ENCODE measurements at regions not wholly inside any gene's neighbourhood (a gene's known extent, or its start where the extent isn't known, plus 50 kb on each side); places are given as distances from the start of the nearest gene placed in this dataset.
"Not testable (repeated sequence)": the region's sequence is repeated elsewhere in the genome, so short reads cannot be mapped to it uniquely, and the experiment has no call there.

DNA sequence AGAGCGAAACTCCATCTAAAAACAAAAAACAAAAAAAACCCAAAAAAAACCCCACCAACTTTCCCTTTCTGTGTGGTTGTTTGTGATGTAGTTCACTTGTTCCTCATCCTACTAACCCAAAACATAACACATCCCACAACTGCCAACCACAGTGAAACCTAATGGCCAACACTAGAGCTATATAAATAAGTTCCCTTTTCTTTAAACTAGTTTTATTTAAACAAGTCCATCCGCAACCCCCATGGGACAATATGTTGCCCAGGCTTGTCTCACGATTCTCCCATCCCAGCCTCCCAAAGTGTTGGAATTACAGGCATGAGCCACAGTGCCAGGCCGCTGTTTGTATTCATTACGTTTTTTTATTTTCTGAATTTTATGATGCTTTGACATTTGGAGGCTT, 71.2 kb upstream of the ADGRE5 start:
- in situ Hi-C loops (cut with MboI; ENCODE audit: low pct_ligation_motif_present in 1 of 4, low pct_unique_long_range_greater_than_20kb in 1 of 4, low sequenced_read_pairs in 3 of 4): no loop called here

GRCh38 chr19:14305706-14306105, 75.5 kb upstream of the ADGRE5 start:
- H3K4me3 ChIP-seq: no peak overlapping the region
- H3K27me3 ChIP-seq: peaks cover 7% of the 10 kb centered on the region
- no peaks in the 10 kb centered on the region for H3K9me3 ChIP-seq
- intact Hi-C loops (cut with DNase I; ENCODE audit: low total_unique reads): no loop called here
- no peak overlapping the region for H3K27ac ChIP-seq
- in situ Hi-C loops (cut with MboI; ENCODE audit: low pct_ligation_motif_present in 1 of 4, low pct_unique_long_range_greater_than_20kb in 1 of 4, low sequenced_read_pairs in 3 of 4): no loop called here
- TF ChIP-seq EP300 (IDR thresholded peaks at IDR 0.05; ENCODE audit: low read depth) (no peak), CTCF (IDR thresholded peaks at IDR 0.05) (no peak), POLR2AphosphoS5 (IDR thresholded peaks at IDR 0.05) (no peak), POLR2A (IDR thresholded peaks at IDR 0.05) (no peak)
- H3K4me1 ChIP-seq: no peaks in the 10 kb centered on the region
- no peak for DNase-seq
- H3K36me3 ChIP-seq: no peaks in the 10 kb centered on the region
- WGBS, 2 donors (ENCODE audit: low coverage in 1 of 2): 65 to 71% methylated on average over 6 of the region's 6 CpGs

More for the DNA sequence above, 71.2 kb upstream of the ADGRE5 start:
- no peaks in the 10 kb centered on the region for H3K36me3 ChIP-seq
- no peaks in the 10 kb centered on the region for H3K4me1 ChIP-seq
- no peak overlapping the region for H3K4me3 ChIP-seq
- TF ChIP-seq EP300 (IDR thresholded peaks at IDR 0.05; ENCODE audit: low read depth) (no peak), POLR2A (IDR thresholded peaks at IDR 0.05) (no peak), POLR2AphosphoS5 (IDR thresholded peaks at IDR 0.05) (no peak), CTCF (IDR thresholded peaks at IDR 0.05) (no peak)
- H3K9me3 ChIP-seq: no peaks in the 10 kb centered on the region
- intact Hi-C loops (cut with DNase I; ENCODE audit: low total_unique reads): no loop called here
- no peak for DNase-seq
- H3K27ac ChIP-seq: no peak overlapping the region
- H3K27me3 ChIP-seq: peaks cover 4% of the 10 kb centered on the region
- WGBS, 2 donors (ENCODE audit: low coverage in 1 of 2): 33 to 59% methylated on average over 2 to 5 of the region's 5 CpGs

- no peak for DNase-seq
- TF ChIP-seq CTCF (IDR thresholded peaks at IDR 0.05): no peak
- no peak for TF ChIP-seq EP300 (IDR thresholded peaks at IDR 0.05; ENCODE audit: low read depth)
- no peak for TF ChIP-seq POLR2A (IDR thresholded peaks at IDR 0.05)
- no peak for TF ChIP-seq POLR2AphosphoS5 (IDR thresholded peaks at IDR 0.05)
- in situ Hi-C loops (cut with MboI; ENCODE audit: low pct_ligation_motif_present in 1 of 4, low pct_unique_long_range_greater_than_20kb in 1 of 4, low sequenced_read_pairs in 3 of 4) (no loop called here), intact Hi-C loops (cut with DNase I; ENCODE audit: low total_unique reads) (no loop called here)
- WGBS, 2 donors (ENCODE audit: low coverage in 1 of 2): 78% methylated on average over 6 of the region's 6 CpGs; no CpG with 5 or more reads in 1 of the 2 donors
- no peak overlapping the region for H3K27ac ChIP-seq
- H3K4me3 ChIP-seq: no peak overlapping the region
- no peaks in the 10 kb centered on the region for H3K9me3 ChIP-seq
- H3K36me3 ChIP-seq: no peaks in the 10 kb centered on the region
- H3K27me3 ChIP-seq: peaks cover 7% of the 10 kb centered on the region
- H3K4me1 ChIP-seq: no peaks in the 10 kb centered on the region
These were observed 80.1 kb upstream of the ADGRE5 start for GRCh38 chr19:14301150-14301549.

- in situ Hi-C loops (cut with MboI; ENCODE audit: low pct_ligation_motif_present in 1 of 4, low pct_unique_long_range_greater_than_20kb in 1 of 4, low sequenced_read_pairs in 3 of 4) (no loop called here), intact Hi-C loops (cut with DNase I; ENCODE audit: low total_unique reads) (no loop called here)
- TF ChIP-seq CTCF (IDR thresholded peaks at IDR 0.05) (no peak), POLR2A (IDR thresholded peaks at IDR 0.05) (no peak), EP300 (IDR thresholded peaks at IDR 0.05; ENCODE audit: low read depth) (no peak), POLR2AphosphoS5 (IDR thresholded peaks at IDR 0.05) (no peak)
- Histone ChIP-seq H3K27me3 (peaks cover 3% of the 10 kb centered on the region), H3K4me1 (no peaks in the 10 kb centered on the region), H3K27ac (no peak overlapping the region), H3K36me3 (no peaks in the 10 kb centered on the region), H3K9me3 (no peaks in the 10 kb centered on the region), H3K4me3 (no peak overlapping the region)
- peak; percentile 10 for DNase-seq
- WGBS, 2 donors (ENCODE audit: low coverage in 1 of 2): 38% methylated on average over 6 of the region's 6 CpGs; no CpG with 5 or more reads in 1 of the 2 donors
These were observed 80.9 kb upstream of the ADGRE5 start for GRCh38 chr19:14300303-14300702.

DNA sequence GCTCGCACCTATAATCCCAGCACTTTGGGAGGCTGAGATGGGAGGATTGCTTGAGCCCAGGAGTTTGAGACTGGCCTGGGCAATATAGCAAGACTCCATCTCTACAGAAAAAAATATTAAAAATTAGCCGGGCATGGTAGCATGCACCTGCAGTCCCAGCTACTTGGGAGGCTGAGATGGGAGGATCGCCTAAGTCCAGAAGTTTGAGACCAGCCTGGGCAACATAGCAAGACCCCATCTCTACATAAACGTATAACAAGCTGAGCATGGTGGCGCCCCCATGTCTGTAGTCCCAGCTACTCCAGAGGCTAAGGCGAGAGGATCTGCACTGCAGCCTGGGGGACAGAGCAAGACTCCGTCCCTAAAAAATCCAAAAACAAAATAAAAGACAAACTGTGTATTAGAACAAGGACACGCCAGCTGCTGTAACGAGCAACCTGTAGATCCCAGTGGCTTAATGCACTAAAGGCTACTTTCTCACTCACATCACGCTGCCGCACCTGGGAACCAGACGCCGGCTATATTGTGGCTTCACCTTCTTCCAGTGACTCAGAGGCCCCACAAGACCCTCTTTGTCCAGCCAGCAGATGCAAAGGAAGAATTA, 81.9 kb upstream of the ADGRE5 start:
- DNase-seq; H3K27ac ChIP-seq; H3K4me1 ChIP-seq; H3K4me3 ChIP-seq; H3K27me3 ChIP-seq; in situ Hi-C loops (cut with MboI; ENCODE audit: low pct_ligation_motif_present in 1 of 4, low pct_unique_long_range_greater_than_20kb in 1 of 4, low sequenced_read_pairs in 3 of 4); H3K9me3 ChIP-seq; H3K36me3 ChIP-seq: not testable (repeated sequence)
- 89 to 94% methylated on average over 7 to 13 of the region's 13 CpGs for WGBS, 2 donors (ENCODE audit: low coverage in 1 of 2)
- intact Hi-C loops (cut with DNase I; ENCODE audit: low total_unique reads): loop anchor here (10.0 kb wide), 1 partner anchor 95 kb away; the partner anchor contains the start of gene ADGRL1

GRCh38 chr19:14297883-14298576, 83.2 kb upstream of the ADGRE5 start:
- H3K27me3 ChIP-seq; H3K9me3 ChIP-seq; H3K4me1 ChIP-seq; H3K27ac ChIP-seq; H3K4me3 ChIP-seq; in situ Hi-C loops (cut with MboI; ENCODE audit: low pct_ligation_motif_present in 1 of 4, low pct_unique_long_range_greater_than_20kb in 1 of 4, low sequenced_read_pairs in 3 of 4); DNase-seq; H3K36me3 ChIP-seq: not testable (repeated sequence)
- intact Hi-C loops (cut with DNase I; ENCODE audit: low total_unique reads): loop anchor here (10.0 kb wide), 1 partner anchor 93 kb away; the partner anchor contains the start of gene ADGRL1
- WGBS, 2 donors (ENCODE audit: low coverage in 1 of 2): 33 to 36% methylated on average over 4 to 14 of the region's 14 CpGs

Measured in transverse colon (tissue), 4 donors.